ENCODE measurements at regions not wholly inside any gene's neighbourhood (a gene's known extent, or its start where the extent isn't known, plus 50 kb on each side); places are given as distances from the start of the nearest gene placed in this dataset.

DNA sequence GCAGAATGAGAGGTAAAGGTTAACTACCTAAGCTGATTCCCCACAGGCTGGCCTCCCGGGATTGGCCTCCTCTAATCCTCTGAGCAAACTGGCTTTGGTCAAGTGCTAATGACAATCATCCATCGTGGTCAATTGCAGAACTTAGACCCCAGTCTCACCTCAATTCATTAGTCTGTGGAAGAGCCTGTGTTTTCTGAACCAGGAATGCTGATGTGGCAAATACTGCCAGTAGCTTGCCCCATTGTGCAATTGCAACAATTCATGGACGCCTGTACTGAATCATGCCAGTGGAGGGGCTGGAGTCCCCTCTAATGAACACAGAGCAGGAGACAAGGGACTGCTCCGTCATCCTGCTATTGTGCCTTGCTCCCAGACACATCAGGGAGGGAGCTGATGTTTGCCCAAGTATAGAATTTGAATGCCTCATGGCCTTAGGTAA lies 1256.5 kb downstream of the EFNB2 start:
- H3K4me3 ChIP-seq (ENCODE audit: low read depth, low read length) = no peak overlapping the region
- in situ Hi-C loops (cut with HindIII; ENCODE audit: low sequenced_read_pairs) = no loop called here
- no peak for TF ChIP-seq CTCF (IDR thresholded peaks at IDR 0.05; ENCODE audit: low read depth, low read length)
- no peak for DNase-seq (ENCODE audit: low read depth, low spot score)

DNA sequence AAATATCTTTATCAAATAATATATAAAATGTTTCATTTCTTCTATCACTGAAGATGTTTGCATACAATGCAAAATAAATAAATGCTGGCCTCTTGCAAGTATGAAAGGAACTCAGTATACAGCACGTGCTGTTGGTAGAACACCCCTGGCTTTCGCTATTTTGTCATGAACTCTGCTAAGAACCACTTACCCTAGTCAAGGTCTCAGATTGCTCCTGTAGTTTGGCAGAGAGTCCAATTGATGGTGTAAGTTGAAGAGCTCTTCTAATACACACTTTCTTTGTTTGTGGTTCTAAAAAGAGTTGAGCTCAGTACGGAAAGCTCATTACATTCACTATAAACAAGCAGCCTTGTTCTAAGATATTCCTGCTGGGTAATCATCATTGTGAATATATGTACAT lies 1258.9 kb downstream of the EFNB2 start:
- H3K4me3 ChIP-seq (ENCODE audit: low read depth, low read length) = no peak overlapping the region
- no peak for TF ChIP-seq CTCF (IDR thresholded peaks at IDR 0.05; ENCODE audit: low read depth, low read length)
- no peak for DNase-seq (ENCODE audit: low read depth, low spot score)
- in situ Hi-C loops (cut with HindIII; ENCODE audit: low sequenced_read_pairs) = no loop called here

GRCh38 chr13:105273665-105274222 lies 1261.7 kb downstream of the EFNB2 start:
- no peak for TF ChIP-seq CTCF (IDR thresholded peaks at IDR 0.05; ENCODE audit: low read depth, low read length)
- DNase-seq (ENCODE audit: low read depth, low spot score) = no peak
- in situ Hi-C loops (cut with HindIII; ENCODE audit: low sequenced_read_pairs) = no loop called here
- H3K4me3 ChIP-seq (ENCODE audit: low read depth, low read length) = no peak overlapping the region

- no peak for TF ChIP-seq CTCF (IDR thresholded peaks at IDR 0.05; ENCODE audit: low read depth, low read length)
- DNase-seq (ENCODE audit: low read depth, low spot score) = no peak
- in situ Hi-C loops (cut with HindIII; ENCODE audit: low sequenced_read_pairs) = no loop called here
- H3K4me3 ChIP-seq (ENCODE audit: low read depth, low read length) = no peak overlapping the region
Observed at GRCh38 chr13:105272660-105273631, 1262.5 kb downstream of the EFNB2 start.

GRCh38 chr13:105266615-105267014 lies 1268.8 kb downstream of the EFNB2 start:
- H3K4me3 ChIP-seq (ENCODE audit: low read depth, low read length) = no peak overlapping the region
- TF ChIP-seq CTCF (IDR thresholded peaks at IDR 0.05; ENCODE audit: low read depth, low read length) = no peak
- in situ Hi-C loops (cut with HindIII; ENCODE audit: low sequenced_read_pairs) = no loop called here

GRCh38 chr13:105262579-105262978 lies 1272.9 kb downstream of the EFNB2 start:
- H3K4me3 ChIP-seq (ENCODE audit: low read depth, low read length) = no peak overlapping the region
- in situ Hi-C loops (cut with HindIII; ENCODE audit: low sequenced_read_pairs) = no loop called here
- TF ChIP-seq CTCF (IDR thresholded peaks at IDR 0.05; ENCODE audit: low read depth, low read length) = no peak
- no peak for DNase-seq (ENCODE audit: low read depth, low spot score)

More at GRCh38 chr13:105266615-105267014, 1268.8 kb downstream of the EFNB2 start:
- DNase-seq (ENCODE audit: low read depth, low spot score) = no peak

Measured in astrocyte of the spinal cord (primary cell).